ENCODE measurements at regions not wholly inside any gene's neighbourhood (a gene's known extent, or its start where the extent isn't known, plus 50 kb on each side); places are given as distances from the start of the nearest gene placed in this dataset.

GRCh38 chr18:69162649-69163048 is 238.0 kb upstream of the DOK6 start:
- no peak overlapping the region for H3K9ac ChIP-seq (ENCODE audit: low read length)
- no peak overlapping the region for H3K27ac ChIP-seq (ENCODE audit: low read length)
- no peak for TF ChIP-seq SMC3 (conservative IDR thresholded peaks at IDR 0.05; ENCODE audit: poor library complexity)
- TF ChIP-seq CTCF (IDR thresholded peaks at IDR 0.05; ENCODE audit: poor library complexity, severe bottlenecking): no peak
- TF ChIP-seq MXI1 (conservative IDR thresholded peaks at IDR 0.05; ENCODE audit: poor library complexity, severe bottlenecking): no peak
- no peak for TF ChIP-seq EZH2 (IDR thresholded peaks at IDR 0.05; ENCODE audit: borderline replicate concordance, insufficient read depth, low read length, poor library complexity, severe bottlenecking)
- no peak for TF ChIP-seq TAF1 (IDR thresholded peaks at IDR 0.05; ENCODE audit: low read depth)
- TF ChIP-seq RAD21 (conservative IDR thresholded peaks at IDR 0.05): no peak
- no peak for TF ChIP-seq REST (IDR thresholded peaks at IDR 0.05; ENCODE audit: borderline replicate concordance)
- TF ChIP-seq POLR2AphosphoS5 (IDR thresholded peaks at IDR 0.05): no peak
- TF ChIP-seq EP300 (conservative IDR thresholded peaks at IDR 0.05; ENCODE audit: poor library complexity, severe bottlenecking): no peak

GRCh38 chr18:69172046-69172445 is 228.6 kb upstream of the DOK6 start:
- no peak overlapping the region for H3K9ac ChIP-seq (ENCODE audit: low read length)
- H3K79me2 ChIP-seq (replicated peaks; ENCODE audit: insufficient read depth, low read length): no peaks in the 10 kb centered on the region
- H3K27me3 ChIP-seq (ENCODE audit: insufficient read depth, low read depth, low read length): no peaks in the 10 kb centered on the region
- no peak for TF ChIP-seq EZH2 (IDR thresholded peaks at IDR 0.05; ENCODE audit: borderline replicate concordance, insufficient read depth, low read length, poor library complexity, severe bottlenecking)
- TF ChIP-seq EP300 (conservative IDR thresholded peaks at IDR 0.05; ENCODE audit: poor library complexity, severe bottlenecking): no peak
- no peak for TF ChIP-seq CTCF (IDR thresholded peaks at IDR 0.05; ENCODE audit: poor library complexity, severe bottlenecking)
- no peak for TF ChIP-seq POLR2AphosphoS5 (IDR thresholded peaks at IDR 0.05)
- no peak for TF ChIP-seq TAF1 (IDR thresholded peaks at IDR 0.05; ENCODE audit: low read depth)
- TF ChIP-seq MXI1 (conservative IDR thresholded peaks at IDR 0.05; ENCODE audit: poor library complexity, severe bottlenecking): no peak
- TF ChIP-seq RAD21 (conservative IDR thresholded peaks at IDR 0.05): no peak
- no peak overlapping the region for H2AFZ ChIP-seq (ENCODE audit: low read depth, low read length)
- H3K4me2 ChIP-seq (ENCODE audit: low read length): no peak overlapping the region
- no peaks in the 10 kb centered on the region for H3K9me2 ChIP-seq (ENCODE audit: insufficient read depth, low read length)
- no peak overlapping the region for H3K27ac ChIP-seq (ENCODE audit: low read length)
- H3K9me3 ChIP-seq (ENCODE audit: low read length): no peaks in the 10 kb centered on the region
- no peaks in the 10 kb centered on the region for H3F3A ChIP-seq (ENCODE audit: insufficient read depth, low read length, poor library complexity, severe bottlenecking)
- H3K36me3 ChIP-seq (ENCODE audit: insufficient read depth, low read length): no peaks in the 10 kb centered on the region
- H4K20me1 ChIP-seq (ENCODE audit: insufficient read depth): no peaks in the 10 kb centered on the region
- no peak overlapping the region for H3K4me3 ChIP-seq (ENCODE audit: low read length)

More at GRCh38 chr18:69162649-69163048, 238.0 kb upstream of the DOK6 start:
- Histone ChIP-seq H2AFZ (ENCODE audit: low read depth, low read length) (no peak overlapping the region), H4K20me1 (ENCODE audit: insufficient read depth) (no peaks in the 10 kb centered on the region), H3K9me2 (ENCODE audit: insufficient read depth, low read length) (no peaks in the 10 kb centered on the region), H3K9me3 (ENCODE audit: low read length) (no peaks in the 10 kb centered on the region), H3K79me2 (replicated peaks; ENCODE audit: insufficient read depth, low read length) (no peaks in the 10 kb centered on the region), H3F3A (ENCODE audit: insufficient read depth, low read length, poor library complexity, severe bottlenecking) (no peaks in the 10 kb centered on the region), H3K4me2 (ENCODE audit: low read length) (no peak overlapping the region), H3K36me3 (ENCODE audit: insufficient read depth, low read length) (no peaks in the 10 kb centered on the region), H3K27me3 (ENCODE audit: insufficient read depth, low read depth, low read length) (no peaks in the 10 kb centered on the region), H3K4me3 (ENCODE audit: low read length) (no peak overlapping the region)

Data from neural cell (in vitro differentiated cells).